Dedifferentiated amniotic fluid mesenchymal stem cell (primary cell): ENCODE measurements at regions not wholly inside any gene's neighbourhood (a gene's known extent, or its start where the extent isn't known, plus 50 kb on each side); places are given as distances from the start of the nearest gene placed in this dataset.

ENCODE experiments used
- DNase-seq: peaks from one replicate; pipeline ENCODE4 v3.0.0-alpha.2; 2016; ENCODE audit errors: extremely low spot score

DNA sequence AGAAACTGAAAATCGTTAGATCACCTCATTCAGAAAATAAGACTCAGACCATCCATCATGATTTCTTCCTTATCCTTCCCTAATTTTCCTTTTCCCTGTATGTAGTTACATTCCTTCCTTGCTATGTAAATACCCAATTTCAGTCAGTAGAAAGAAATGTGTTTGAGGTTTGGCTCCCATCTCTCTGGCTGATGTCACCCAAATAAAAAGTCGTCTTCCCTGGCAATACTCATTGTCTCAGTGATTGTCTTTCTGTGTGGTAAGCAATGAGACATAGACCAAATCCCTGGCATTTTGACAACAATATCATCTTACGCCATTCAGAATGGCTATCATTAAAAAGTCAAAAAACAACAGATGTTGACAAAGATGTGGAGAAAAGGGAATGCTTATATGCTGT is 303.9 kb upstream of the EDIL3 start:
- DNase-seq, result peak; percentile 92

DNA sequence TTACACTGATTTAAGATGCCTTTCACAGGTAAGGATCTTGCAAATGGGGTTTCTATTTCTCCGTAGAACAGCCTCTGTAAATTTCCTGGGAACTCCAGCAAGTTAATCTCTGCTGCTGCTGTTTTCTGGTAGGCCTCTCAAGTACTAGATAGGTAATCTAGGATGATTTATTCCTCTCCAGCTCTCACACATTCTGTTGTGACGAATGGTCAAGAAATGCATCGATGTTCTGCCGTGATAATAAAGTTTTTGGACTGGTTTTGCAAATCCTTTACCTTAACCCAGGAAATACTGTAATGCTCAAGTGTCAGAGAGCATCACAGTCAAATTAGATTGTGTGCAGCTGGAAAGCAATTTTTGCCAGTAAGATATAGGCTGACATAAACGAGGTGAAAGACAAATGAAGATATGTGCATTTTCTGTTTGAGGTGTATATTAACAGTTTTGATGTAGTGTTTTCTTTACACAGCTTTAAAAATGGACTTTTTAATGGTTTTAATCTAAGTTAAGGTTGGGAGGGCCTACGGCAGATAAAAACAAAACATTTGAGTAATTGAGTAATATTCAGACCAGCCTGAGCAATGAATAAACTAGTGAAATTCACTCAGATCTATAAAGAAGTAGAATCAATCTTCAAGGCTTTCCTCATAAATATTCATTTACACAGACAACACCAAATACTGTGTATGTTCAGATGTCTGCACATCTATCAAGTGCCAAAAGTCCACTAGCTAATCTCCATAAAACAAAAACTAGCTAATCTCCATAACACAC is 300.6 kb upstream of the EDIL3 start:
- no peak for DNase-seq

DNA sequence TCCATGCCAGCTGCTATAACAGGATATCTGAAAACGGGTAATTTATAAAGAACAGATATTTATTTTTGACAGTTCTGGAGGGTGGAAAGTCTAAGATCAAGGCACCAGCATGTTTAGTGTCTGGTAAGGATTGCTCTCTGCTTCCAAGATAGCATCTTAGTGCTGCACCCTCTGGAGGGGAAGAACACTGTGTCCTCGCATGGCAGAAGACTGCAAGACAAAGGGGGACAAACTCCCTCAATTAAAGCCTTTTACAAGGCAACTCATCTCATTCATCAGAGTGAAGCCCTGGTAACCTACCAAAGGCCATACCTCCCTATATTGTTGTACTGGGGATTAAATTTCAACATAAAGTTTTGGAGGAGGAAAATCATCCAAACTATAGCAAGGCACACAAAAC is 298.9 kb upstream of the EDIL3 start:
- no peak for DNase-seq

DNA sequence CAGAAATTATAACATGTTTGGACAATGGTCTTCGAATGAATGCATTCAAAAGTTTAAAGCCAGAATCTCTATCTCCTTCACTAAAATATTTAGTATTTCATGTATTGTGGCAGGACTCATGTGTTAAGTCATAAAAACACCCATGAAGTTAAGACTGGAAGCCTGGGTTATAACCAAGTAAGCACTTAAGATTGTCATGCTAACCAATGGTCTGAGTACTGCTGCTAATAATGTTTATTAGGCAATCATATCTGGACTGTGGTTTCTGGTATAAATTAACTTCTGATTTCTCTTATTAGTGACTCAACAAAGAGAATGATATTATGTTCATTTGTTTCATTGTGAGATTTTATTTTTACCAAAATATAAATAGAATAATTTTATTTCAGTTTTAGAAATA is 297.9 kb upstream of the EDIL3 start:
- DNase-seq, result no peak

DNA sequence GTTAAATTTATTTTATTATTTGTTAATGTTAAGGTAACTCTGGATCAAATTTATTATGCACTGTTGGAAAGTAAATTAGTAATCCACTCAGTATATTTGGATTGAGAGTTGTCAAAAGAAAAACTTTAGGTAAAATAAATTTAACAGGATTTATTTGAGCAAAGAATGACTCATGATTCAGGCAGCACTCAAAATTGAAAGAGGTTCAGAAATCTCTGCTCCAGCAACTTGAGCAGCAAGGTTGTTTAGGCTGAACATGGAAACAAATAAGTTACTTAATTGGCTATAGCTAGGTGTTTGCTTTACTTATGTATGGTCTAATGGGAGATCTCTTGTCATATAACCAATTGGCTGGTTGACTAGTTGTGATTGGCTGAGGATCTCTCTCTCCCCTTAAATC is 296.2 kb upstream of the EDIL3 start:
- DNase-seq, result peak; percentile 3

DNA sequence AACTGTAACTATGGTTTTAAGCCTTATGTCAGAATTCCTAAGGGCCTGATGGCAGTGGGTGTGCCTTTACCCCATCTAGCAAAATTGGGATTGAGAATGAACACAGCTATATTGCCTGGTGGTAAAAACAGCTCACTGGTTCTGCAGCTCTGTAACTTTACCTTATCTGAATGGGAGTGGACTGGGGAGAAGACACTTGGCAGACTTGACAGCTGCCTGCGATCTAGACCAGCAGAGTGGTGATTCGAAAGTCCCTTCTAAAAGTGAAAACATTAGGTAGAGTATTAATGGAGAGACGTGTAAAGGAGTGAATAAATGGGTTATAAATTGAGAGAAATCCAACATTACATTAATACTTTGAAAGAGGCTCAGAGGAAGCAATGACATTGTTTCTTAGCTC is 289.1 kb upstream of the EDIL3 start:
- DNase-seq, result no peak

DNA sequence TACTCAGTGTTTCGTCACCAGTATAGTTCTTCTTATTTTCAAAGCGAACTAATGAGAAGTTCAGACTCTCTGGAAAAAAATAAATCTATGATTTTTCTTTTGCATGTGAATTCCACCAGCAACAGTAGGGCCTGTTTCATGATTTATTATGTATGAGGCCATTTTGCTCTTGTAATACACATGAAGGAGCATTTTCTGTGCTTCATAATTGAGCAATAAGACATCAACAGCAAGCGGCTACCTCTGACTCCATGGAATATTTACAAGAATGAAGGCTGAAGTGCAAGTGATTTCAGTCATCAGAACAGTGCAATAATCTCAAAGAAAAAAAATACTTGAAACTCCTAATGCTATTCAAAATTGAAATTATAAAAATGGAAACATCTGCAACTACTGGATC is 282.9 kb upstream of the EDIL3 start:
- no peak for DNase-seq

DNA sequence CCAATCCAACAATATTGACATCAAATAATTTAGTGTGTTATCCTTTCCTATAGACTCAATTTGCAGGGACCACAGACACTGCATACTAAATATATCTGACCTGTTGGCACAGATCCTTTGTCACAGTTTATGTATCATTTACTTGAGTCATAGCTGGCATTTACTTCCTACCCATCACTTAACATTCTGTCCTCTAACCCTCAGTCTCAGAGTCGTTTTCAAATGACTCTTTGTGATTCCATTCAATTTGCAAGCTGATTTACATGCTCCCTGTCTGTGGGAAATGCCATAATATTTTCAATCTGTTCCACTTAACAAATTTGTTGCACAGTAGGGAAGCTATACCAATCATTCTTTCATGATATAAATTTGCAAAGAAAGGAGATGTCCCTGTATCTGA is 265.7 kb upstream of the EDIL3 start:
- no peak for DNase-seq

DNA sequence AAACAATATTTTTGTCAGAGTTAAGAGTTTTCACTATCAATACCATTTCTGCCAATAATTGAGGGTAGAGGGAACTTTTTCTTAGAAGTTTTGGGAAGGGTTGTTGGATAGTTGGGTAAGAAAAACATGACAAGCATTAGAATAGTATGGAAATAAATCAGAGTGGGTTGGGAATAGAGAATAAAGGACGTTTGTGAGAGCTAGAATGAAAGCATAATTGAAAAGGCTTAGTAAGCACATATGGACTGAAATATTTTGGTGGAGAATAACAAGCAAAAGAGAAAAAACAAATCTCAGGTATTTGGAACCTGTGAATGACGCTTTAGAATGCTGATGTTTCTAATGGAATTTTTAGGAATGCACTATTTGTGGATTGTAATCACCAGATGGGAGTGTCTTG is 262.9 kb upstream of the EDIL3 start:
- no peak for DNase-seq

DNA sequence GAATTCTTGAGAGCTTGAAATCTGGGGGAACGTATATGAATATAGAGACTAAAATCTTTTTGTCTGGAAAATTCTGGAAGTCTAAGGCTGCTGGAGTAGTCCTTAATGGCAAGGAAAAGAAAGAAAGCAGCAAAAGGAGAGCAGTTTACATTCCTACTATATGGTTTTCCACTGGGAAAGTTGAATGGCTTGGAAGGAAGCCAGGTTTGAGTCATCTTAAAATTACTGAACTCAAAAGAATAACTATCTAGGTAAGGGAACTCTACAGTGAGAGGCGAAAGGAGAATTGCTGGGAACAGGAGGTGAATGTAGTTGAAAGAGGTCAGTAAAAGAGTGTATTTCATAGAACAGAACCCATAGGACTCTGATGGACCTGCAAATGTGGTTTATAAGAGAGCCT is 258.1 kb upstream of the EDIL3 start:
- peak; percentile 14 for DNase-seq

DNA sequence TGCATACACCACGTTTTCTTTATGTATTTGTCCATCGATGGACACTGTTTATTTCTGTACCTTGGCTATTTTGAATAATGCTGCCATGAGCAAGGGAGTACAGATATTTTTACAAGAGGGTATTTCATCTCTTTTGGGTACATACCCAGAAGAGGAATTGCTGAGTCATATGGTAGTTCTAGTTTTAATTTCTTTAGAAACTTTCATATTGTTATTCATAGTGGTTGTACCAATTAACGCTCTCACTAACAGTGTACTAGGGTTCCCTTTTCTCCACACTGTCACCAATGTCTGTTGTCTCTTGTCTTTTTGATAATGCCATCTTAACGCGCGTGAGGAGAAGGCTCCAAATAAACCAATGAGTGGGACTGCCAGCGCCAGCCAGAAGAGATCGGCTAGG is 257.6 kb upstream of the EDIL3 start:
- no peak for DNase-seq

DNA sequence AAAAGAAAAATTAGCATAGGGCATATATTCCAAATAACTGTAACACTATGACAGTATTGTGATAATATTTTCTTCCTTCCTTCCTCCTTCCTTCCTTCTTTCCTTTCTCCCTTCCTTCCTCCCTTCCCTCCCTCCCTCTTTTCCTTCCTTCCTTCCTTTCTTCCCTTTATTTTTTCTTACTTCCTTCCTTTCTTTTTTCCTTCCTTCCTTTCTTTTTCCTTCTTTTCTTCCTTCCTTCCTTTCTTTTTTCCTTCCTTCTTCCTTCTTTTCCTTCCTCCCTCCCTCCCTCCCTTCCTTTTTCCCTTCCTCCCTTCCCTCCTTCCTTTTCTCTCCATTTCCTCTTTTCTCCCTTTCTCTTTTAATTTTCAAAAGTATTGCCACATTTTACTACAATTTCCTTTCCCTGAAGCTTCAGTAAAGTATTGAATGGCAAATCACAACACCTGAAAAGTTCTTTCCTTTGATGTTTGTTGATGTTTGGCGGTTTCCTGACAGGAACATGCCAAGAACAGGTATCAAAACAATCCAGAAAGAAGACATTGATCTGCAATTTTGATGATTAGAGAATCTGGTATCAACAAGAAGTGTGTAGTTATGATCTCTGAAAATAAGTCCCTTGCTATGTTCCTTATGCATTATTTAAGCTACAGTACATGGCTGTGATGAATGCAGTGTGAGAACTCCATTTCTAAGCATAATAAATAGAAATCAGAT is 253.1 kb upstream of the EDIL3 start:
- no peak for DNase-seq

DNA sequence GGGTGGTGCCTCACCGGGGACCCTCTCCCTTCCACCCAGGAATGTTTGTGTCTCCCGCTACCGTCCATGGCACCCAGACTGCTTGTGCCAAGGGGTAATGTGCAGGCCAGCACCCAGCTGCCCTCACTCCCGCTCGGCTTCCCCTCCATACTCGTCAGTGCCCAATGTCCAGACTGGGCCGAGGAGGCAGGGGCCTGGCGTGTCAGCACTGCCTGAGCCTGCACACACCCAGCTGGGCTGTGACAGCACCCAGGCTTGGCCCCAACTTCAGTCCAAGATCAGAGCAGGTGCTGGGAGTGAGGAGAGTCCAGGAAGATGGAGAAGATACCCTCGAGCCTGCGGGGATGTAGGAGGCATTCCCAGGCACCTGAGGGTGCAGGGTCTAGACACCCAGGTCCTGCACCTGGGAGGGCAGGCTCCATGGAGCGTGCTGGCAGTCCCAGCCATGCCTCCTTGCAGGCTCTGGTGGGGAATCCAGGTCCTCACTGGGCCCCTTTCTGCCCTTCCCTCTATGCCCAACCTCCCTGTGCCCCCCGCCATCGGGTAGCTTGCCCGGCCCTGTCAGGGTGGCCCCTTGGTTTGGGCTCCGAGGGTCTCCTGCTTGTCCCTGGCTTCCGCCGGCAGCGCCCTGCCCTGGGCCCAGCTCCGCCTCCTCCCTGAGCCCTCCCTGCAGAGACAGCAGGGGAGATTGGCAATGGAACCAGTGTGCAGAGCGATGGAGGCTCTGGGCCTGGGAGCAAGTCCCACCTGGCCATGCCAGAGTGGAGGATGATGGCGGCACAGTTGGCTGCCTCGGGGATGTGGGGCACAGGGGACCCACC is 250.8 kb upstream of the EDIL3 start:
- peak; percentile 13 for DNase-seq

DNA sequence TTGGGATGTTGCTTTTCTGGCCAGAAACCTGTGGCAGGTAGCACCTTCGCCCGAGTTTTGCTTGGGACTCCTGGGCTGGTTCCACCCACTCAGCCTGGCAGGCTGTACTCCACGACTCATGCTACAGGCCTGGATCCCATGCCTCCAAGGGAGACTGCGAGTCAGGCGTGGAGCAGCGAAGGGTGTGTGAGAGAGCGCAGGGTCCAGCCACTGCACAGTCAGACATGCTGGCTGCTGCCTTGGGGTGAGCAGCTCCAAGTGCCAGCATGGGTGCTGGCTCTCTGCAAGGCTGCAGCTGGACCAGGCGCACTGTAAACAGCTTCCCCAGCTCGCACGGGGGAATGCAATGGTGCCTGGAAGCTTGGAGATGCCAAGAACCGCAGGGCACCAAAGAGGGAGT is 249.6 kb upstream of the EDIL3 start:
- DNase-seq, result peak; percentile 7

DNA sequence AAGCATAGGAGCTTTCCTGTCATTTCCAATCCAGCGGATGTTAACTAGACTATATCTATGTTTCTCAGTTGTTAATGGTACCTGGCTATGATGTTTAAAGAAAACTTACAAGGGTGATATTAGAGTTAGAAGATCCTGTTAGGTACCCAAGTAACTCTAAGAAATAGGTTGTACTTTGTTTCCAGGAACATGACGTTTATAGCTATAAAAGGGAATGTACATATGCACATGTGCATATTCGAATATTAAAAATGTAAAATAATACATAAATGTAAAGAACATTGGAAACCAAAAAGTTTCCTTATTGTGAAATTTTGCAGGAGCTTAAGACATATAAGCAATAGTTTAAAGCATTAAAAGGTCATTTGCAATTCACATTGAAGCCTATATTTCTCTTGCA is 247.7 kb upstream of the EDIL3 start:
- DNase-seq, result no peak

DNA sequence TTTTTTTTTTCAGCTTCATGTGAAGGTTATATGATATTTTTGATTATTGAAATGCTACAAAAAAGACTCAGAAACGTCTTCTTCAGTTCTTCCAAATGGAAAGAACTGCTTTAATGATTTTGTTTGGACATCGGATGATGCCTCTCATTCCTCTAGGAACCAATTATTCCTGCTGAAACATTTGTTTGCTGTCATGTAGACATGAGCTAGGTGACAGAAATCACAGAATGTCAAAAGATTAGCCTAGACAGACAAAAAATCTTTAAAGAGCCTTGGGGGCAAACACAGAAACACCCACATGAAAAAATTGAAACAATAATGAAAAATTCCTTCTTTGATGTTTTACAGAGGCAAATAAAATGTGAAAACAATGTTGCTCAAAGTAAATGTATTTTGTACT is 244.2 kb upstream of the EDIL3 start:
- DNase-seq, result no peak

DNA sequence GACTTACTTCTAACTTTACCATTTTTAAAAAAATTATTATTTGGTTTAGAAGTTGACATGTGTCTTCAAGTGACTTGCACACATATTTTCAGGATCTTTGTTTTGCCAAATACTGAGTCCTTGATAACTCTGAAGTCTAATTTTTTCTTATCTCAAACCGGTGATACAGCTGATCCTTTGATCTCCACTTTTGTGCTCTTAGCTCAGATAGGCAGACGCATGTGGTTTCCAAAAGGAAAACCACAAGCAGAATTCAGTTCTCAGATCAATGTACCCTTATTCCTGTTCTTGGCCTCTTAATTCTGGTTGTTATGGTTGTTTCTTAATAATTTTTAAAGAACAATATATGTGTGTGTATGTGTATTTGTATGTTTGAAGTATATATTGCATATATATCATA is 238.3 kb upstream of the EDIL3 start:
- no peak for DNase-seq

DNA sequence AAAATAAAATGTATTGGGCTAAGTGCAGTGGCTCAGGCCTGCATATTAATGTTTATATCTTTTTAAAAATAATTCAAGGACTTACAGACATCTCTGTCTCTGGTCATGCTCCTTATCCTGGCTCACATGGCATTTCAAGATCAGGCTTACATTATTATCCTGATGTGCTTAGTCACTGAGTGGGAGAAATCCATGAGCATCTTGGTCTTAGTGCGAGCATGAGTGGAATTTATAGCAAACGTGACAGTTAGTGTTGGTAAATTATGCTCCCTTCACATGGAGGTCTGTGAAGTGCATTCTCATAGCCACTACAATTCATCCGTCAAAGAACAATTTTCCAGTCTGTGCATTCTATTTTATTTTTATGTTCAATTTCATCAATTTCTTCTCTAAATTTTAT is 237.8 kb upstream of the EDIL3 start:
- DNase-seq, result no peak

DNA sequence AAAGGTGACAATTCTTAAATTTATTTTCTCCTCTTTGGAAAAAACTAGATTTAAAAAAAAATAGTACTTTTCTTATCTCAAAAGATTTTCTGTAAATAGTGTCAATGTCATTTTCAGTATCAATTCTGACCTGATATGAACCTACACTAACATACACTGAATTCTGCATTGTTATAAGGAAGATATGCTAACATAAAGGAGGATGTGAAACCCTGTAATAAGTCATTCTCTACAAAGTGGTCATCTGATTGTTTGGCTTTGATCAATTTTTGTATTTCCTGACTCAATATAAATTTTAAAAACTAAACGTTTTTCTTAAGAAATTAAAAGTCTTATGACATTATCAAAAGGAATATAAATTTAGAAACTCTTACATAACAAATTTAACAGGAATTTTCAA is 233.6 kb upstream of the EDIL3 start:
- no peak for DNase-seq

DNA sequence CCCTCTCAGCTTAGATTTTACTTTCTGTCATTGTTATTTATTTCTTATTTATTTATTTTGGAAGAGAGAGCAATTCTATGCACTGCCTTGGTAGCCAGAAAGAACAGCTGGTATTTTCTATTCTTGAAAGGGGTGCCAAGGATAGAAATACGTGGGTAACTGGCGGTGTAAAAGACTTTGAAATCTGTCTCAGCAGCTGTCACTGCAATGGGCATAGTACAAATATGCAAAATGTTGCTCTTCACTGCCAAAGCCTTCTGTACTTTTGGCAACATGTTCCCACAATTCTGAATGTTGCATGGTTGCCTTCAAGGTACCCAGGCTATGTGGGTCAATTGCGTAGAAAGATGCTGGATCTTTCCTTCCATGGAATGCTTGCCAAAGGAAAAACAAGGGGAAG is 230.2 kb upstream of the EDIL3 start:
- DNase-seq, result no peak

DNA sequence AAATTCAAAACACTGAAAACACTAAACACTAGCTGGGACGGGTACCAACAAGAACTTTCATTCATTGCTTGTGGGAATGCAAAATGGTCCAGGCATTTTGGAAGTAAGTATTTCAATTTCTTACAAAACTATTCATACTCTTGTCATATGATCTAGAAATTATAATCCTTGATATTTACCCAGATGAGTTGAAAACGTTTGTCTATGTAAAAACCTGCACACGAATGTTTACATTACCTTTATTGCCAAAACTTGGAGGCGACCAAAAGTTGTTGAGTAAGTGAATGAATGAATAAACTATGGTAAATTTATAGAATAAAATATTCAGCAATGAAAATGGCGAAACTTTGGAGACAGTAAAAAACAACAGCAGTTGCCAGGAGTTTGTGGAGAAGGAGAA is 222.1 kb upstream of the EDIL3 start:
- DNase-seq, result no peak

DNA sequence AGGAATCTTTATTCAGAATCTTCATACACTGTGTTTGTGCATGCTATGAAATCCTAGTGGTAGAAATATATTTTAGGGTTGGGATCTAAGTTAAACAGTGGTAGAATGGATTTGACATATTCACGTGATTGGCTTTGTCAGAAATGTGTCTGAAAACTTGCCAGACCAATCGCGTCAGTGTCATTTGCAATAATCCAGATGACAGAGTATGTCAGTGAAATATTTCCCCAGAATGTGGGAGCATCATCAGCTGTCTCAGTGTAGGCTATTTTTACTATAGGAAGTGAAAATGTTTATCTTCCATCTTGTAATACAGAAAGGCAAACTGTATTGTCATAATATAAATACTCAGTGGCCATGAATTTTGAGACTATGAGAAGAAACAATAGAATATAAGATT is 220.6 kb upstream of the EDIL3 start:
- no peak for DNase-seq
